A549 (cell line): ENCODE measurements at regions not wholly inside any gene's neighbourhood (a gene's known extent, or its start where the extent isn't known, plus 50 kb on each side); places are given as distances from the start of the nearest gene placed in this dataset.

Experiments
- CBX8 ChIP-seq: fragments of 200-600 bp; sonication (generic); IDR thresholded peaks from 2 replicates; pipeline ENCODE4 v1.6.1; 2016
- CHD4 ChIP-seq: fragments of 200-600 bp; sonication (generic); IDR thresholded peaks from 2 replicates; pipeline ENCODE4 v1.6.1; 2016; ENCODE audit warnings: antibody characterized with exemption, mild to moderate bottlenecking, borderline replicate concordance
- EP300 ChIP-seq, 2 experiments: fragments of >200 bp; sonication (Bioruptor Twin); formaldehyde crosslinking; IDR thresholded peaks; 2 replicates in 1 of 2; 3 replicates in 1 of 2; pipeline ENCODE4 v1.6.1; 2016 to 2017
- NFE2L2 ChIP-seq: fragments of 150-350 bp; conservative IDR thresholded peaks from 2 replicates; pipeline ENCODE4 v1.6.1; 2014; ENCODE audit warnings: low read length
- POLR2A ChIP-seq: IDR thresholded peaks from 2 replicates; pipeline ENCODE4 v1.6.1; 2012; ENCODE audit warnings: mild to moderate bottlenecking, low read length
- RCOR1 ChIP-seq: fragments of 150-350 bp; IDR thresholded peaks from 2 replicates; pipeline ENCODE4 v1.6.1; 2014; ENCODE audit warnings: antibody characterized with exemption, low read length, low read depth
- TF ChIP-seq, protein P1 (sequence below): fragments of >200 bp; sonication (Bioruptor Twin); formaldehyde crosslinking; IDR thresholded peaks from 3 replicates; pipeline ENCODE4 v1.5.1; 2016
- TF ChIP-seq, protein P2 (sequence below): fragments of 250-450 bp; sonication (Bioruptor Pico); IDR thresholded peaks from 2 replicates; pipeline ENCODE4 v1.5.0; 2021; ENCODE audit warnings: mild to moderate bottlenecking, moderate library complexity, borderline replicate concordance
- TF ChIP-seq, protein P3 (sequence below): fragments of 450-650 bp; IDR thresholded peaks from 2 replicates; pipeline ENCODE4 v1.6.1; 2014; ENCODE audit warnings: antibody characterized with exemption
- TF ChIP-seq, protein P4 (sequence below): IDR thresholded peaks from 2 replicates; pipeline ENCODE4 v1.6.1; 2012

DNA sequence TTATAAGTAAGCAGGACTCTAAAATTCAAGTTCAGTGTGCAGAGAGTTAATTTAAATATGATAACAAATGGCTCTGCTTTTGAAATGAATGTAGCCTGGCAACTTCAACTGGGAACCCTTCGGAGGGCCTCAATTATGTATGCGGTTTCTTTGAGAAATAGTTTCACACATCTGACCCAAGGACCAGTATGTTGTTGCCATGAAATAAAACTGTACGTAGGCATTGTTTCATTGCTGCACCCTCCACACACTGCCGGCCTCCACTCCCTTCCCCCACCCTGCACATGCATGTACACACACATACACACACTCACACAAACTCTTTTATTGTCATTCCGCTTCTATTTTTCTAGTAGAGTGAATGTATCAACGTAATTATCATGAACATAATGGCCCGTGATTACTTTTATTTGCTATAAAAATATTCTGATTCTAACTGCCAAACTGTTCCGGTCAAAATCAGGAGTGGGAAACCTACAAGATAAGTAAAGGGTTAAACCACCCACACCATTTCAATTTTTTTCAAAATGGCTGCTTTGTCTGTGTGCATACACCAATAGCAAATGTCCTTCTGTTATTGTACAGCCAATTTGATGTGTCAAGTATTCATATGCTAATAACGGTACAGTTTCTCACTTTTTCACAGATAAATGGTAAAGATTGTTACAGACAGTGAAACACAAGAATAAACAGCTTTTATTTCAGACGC is 215.5 kb upstream of the TMEM161B start:
- TF ChIP-seq POLR2A (no peak), NFE2L2 (no peak), RCOR1 (no peak), CHD4 (no peak), CBX8 (no peak), EP300 (IDR thresholded peaks at IDR 0.05) (no peak)
- TF ChIP-seq, protein P1, sequence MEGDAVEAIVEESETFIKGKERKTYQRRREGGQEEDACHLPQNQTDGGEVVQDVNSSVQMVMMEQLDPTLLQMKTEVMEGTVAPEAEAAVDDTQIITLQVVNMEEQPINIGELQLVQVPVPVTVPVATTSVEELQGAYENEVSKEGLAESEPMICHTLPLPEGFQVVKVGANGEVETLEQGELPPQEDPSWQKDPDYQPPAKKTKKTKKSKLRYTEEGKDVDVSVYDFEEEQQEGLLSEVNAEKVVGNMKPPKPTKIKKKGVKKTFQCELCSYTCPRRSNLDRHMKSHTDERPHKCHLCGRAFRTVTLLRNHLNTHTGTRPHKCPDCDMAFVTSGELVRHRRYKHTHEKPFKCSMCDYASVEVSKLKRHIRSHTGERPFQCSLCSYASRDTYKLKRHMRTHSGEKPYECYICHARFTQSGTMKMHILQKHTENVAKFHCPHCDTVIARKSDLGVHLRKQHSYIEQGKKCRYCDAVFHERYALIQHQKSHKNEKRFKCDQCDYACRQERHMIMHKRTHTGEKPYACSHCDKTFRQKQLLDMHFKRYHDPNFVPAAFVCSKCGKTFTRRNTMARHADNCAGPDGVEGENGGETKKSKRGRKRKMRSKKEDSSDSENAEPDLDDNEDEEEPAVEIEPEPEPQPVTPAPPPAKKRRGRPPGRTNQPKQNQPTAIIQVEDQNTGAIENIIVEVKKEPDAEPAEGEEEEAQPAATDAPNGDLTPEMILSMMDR = no peak
- TF ChIP-seq, protein P2, sequence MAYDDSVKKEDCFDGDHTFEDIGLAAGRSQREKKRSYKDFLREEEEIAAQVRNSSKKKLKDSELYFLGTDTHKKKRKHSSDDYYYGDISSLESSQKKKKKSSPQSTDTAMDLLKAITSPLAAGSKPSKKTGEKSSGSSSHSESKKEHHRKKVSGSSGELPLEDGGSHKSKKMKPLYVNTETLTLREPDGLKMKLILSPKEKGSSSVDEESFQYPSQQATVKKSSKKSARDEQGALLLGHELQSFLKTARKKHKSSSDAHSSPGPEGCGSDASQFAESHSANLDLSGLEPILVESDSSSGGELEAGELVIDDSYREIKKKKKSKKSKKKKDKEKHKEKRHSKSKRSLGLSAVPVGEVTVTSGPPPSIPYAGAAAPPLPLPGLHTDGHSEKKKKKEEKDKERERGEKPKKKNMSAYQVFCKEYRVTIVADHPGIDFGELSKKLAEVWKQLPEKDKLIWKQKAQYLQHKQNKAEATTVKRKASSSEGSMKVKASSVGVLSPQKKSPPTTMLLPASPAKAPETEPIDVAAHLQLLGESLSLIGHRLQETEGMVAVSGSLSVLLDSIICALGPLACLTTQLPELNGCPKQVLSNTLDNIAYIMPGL (CRISPR knock-in tag) = no peak
- TF ChIP-seq, protein P3, sequence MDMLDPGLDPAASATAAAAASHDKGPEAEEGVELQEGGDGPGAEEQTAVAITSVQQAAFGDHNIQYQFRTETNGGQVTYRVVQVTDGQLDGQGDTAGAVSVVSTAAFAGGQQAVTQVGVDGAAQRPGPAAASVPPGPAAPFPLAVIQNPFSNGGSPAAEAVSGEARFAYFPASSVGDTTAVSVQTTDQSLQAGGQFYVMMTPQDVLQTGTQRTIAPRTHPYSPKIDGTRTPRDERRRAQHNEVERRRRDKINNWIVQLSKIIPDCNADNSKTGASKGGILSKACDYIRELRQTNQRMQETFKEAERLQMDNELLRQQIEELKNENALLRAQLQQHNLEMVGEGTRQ = no peak
- TF ChIP-seq, protein P4, sequence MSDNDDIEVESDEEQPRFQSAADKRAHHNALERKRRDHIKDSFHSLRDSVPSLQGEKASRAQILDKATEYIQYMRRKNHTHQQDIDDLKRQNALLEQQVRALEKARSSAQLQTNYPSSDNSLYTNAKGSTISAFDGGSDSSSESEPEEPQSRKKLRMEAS = no peak
